HG03064 (cell line): ENCODE measurements at regions not wholly inside any gene's neighbourhood (a gene's known extent, or its start where the extent isn't known, plus 50 kb on each side); places are given as distances from the start of the nearest gene placed in this dataset.

Source experiments
- ATAC-seq: cut with Tn5 transposase; IDR thresholded peaks from one replicate; pipeline ENCODE4 v1.9.1; 2021; ENCODE audit warnings: low read depth; ENCODE audit not compliant: unreplicated experiment

- ATAC-seq, result no peak
Measured at GRCh38 chr5:163766936-163767670, 261.7 kb downstream of the MAT2B start.

- no peak for ATAC-seq
Measured at GRCh38 chr5:163770625-163771024, 265.2 kb downstream of the MAT2B start.

GRCh38 chr5:163772241-163772640 lies 266.8 kb downstream of the MAT2B start:
- no peak for ATAC-seq

GRCh38 chr5:163772644-163773043 lies 267.2 kb downstream of the MAT2B start:
- no peak for ATAC-seq

GRCh38 chr5:163773226-163773625 lies 267.8 kb downstream of the MAT2B start:
- ATAC-seq, result no peak

- no peak for ATAC-seq
Measured at GRCh38 chr5:163789870-163790269, 284.5 kb downstream of the MAT2B start.

- ATAC-seq, result no peak
Measured at GRCh38 chr5:163790497-163790896, 285.1 kb downstream of the MAT2B start.

- no peak for ATAC-seq
Measured at GRCh38 chr5:163794993-163795392, 289.6 kb downstream of the MAT2B start.

- no peak for ATAC-seq
Measured at GRCh38 chr5:163807781-163808180, 302.4 kb downstream of the MAT2B start.

- ATAC-seq, result no peak
Measured at GRCh38 chr5:163809473-163809872, 304.1 kb downstream of the MAT2B start.

- ATAC-seq, result no peak
Measured at GRCh38 chr5:163813900-163814299, 308.5 kb downstream of the MAT2B start.

- ATAC-seq, result no peak
Measured at GRCh38 chr5:163815240-163815791, 309.9 kb downstream of the MAT2B start.

GRCh38 chr5:163821142-163821541 lies 315.7 kb downstream of the MAT2B start:
- ATAC-seq, result no peak

- no peak for ATAC-seq
Measured at GRCh38 chr5:163822548-163822947, 317.1 kb downstream of the MAT2B start.

GRCh38 chr5:163825661-163826060 lies 320.2 kb downstream of the MAT2B start:
- no peak for ATAC-seq

- no peak for ATAC-seq
Measured at GRCh38 chr5:163826201-163826600, 320.8 kb downstream of the MAT2B start.

- ATAC-seq, result no peak
Measured at GRCh38 chr5:163832155-163832554, 326.7 kb downstream of the MAT2B start.

- no peak for ATAC-seq
Measured at GRCh38 chr5:163838738-163839137, 333.3 kb downstream of the MAT2B start.

GRCh38 chr5:163846512-163846911 lies 341.1 kb downstream of the MAT2B start:
- no peak for ATAC-seq

- ATAC-seq, result no peak
Measured at GRCh38 chr5:163855754-163856153, 350.3 kb downstream of the MAT2B start.

GRCh38 chr5:163861670-163862069 lies 356.3 kb downstream of the MAT2B start:
- no peak for ATAC-seq

GRCh38 chr5:163867324-163867723 lies 361.9 kb downstream of the MAT2B start:
- ATAC-seq, result no peak
